Common myeloid progenitor, CD34-positive (primary cell): ENCODE measurements at regions not wholly inside any gene's neighbourhood (a gene's known extent, or its start where the extent isn't known, plus 50 kb on each side); places are given as distances from the start of the nearest gene placed in this dataset.
A peak's percentile ranks its signal among the peaks of the same experiment; 100 is the strongest.
"Not testable (repeated sequence)": the region's sequence is repeated elsewhere in the genome, so short reads cannot be mapped to it uniquely, and the experiment has no call there.

Experiments used
- CTCF ChIA-PET: fragments of 350-600 bp; sonication (Branson Sonifier 250); formaldehyde crosslinking; loops from one replicate; lab custom pipeline; 2021; ENCODE audit warnings: antibody characterized with exemption; lab: Charles Lee
- POLR2A ChIA-PET: fragments of 350-600 bp; sonication (Branson Sonifier 250); formaldehyde crosslinking; loops from one replicate; lab custom pipeline; 2021; ENCODE audit warnings: antibody characterized with exemption; lab: Charles Lee
- DNase-seq, 3 donors: peaks; one replicate each; pipeline versions ENCODE4 v3.0.0 to v3.0.0-alpha.2; 2013
- H3K27ac ChIP-seq, 2 experiments: 1 replicate in 1 of 2; 2 replicates in 1 of 2; pipeline ENCODE4 v1.7.0; 2013; ENCODE audit warnings: inconsistent platforms in 2 of 2, low read length in 2 of 2, mild to moderate bottlenecking in 2 of 2, low read depth in 1 of 2, moderate library complexity in 1 of 2; ENCODE audit not compliant: severe bottlenecking in 2 of 2, insufficient read depth in 1 of 2, poor library complexity in 1 of 2
- H3K27me3 ChIP-seq, 5 experiments: replicated peaks in 2 of 5; 1 replicate in 3 of 5; 2 replicates in 2 of 5; pipeline versions ENCODE4 v1.6.1 to v1.7.0; 2013; ENCODE audit warnings: low read length in 4 of 5, mild to moderate bottlenecking in 2 of 5, moderate library complexity in 2 of 5, inconsistent platforms in 1 of 5; ENCODE audit not compliant: insufficient read depth in 5 of 5, control insufficient read depth in 4 of 5
- H3K36me3 ChIP-seq, 4 experiments: 1 replicate in 2 of 4; 2 replicates in 2 of 4; pipeline versions ENCODE4 v1.6.1 to v1.7.0; 2013; ENCODE audit warnings: low read length in 3 of 4, control low read depth in 1 of 4, mild to moderate bottlenecking in 1 of 4; ENCODE audit not compliant: control insufficient read depth in 4 of 4, insufficient read depth in 4 of 4
- H3K4me1 ChIP-seq, 4 experiments: 1 replicate in 3 of 4; 2 replicates in 1 of 4; pipeline versions ENCODE4 v1.6.1 to v1.7.1; 2013; ENCODE audit warnings: low read length in 3 of 4, mild to moderate bottlenecking in 3 of 4, control low read depth in 1 of 4, inconsistent platforms in 1 of 4, moderate library complexity in 1 of 4; ENCODE audit not compliant: control insufficient read depth in 4 of 4, insufficient read depth in 4 of 4; ENCODE audit errors: control extremely low read depth in 1 of 4
- H3K4me3 ChIP-seq, 7 experiments: 1 replicate in 4 of 7; 2 replicates in 3 of 7; pipeline versions ENCODE4 v1.5.1 to v1.7.0; 2013; ENCODE audit warnings: mild to moderate bottlenecking in 7 of 7, low read length in 6 of 7, moderate library complexity in 6 of 7, inconsistent platforms in 2 of 7, low read depth in 2 of 7, control low read depth in 1 of 7; ENCODE audit not compliant: insufficient read depth in 4 of 7, control insufficient read depth in 1 of 7; ENCODE audit errors: extremely low read depth in 1 of 7
- H3K9me3 ChIP-seq, 5 experiments: 1 replicate in 4 of 5; 2 replicates in 1 of 5; pipeline versions ENCODE4 v1.6.1 to v1.7.1; 2013; ENCODE audit warnings: low read length in 4 of 5, mild to moderate bottlenecking in 2 of 5, inconsistent platforms in 1 of 5, low read depth in 1 of 5, moderate library complexity in 1 of 5; ENCODE audit not compliant: control insufficient read depth in 4 of 5, insufficient read depth in 2 of 5; ENCODE audit errors: control extremely low read depth in 1 of 5
- WGBS: methylation state at CpG from one replicate; pipeline ENCODE4 v1.1.5; 2013; ENCODE audit not compliant: insufficient coverage; 5-methylcytosine and 5-hydroxymethylcytosine counted together

DNA sequence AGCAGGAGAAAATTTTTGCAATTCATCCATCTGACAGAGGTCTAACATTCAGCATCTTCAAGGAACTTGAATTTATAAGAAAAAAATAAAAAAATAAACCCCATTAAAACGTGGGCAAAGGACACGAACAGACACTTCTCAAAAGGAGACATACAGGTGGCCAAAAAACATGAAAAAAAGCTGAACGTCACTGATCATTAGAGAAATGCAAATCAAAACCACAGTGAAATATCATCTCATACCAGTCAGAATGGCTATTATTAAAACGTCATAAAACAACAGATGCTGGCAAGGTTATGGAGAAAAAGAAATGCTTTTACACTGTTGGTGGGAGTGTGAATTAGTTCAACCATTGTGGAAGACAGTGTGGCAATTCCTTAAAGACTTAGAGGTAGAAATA, 209.2 kb downstream of the SPRY1 start:
- POLR2A ChIA-PET, DNase-seq, H3K4me3 ChIP-seq, H3K36me3 ChIP-seq, H3K9me3 ChIP-seq, H3K27me3 ChIP-seq, H3K27ac ChIP-seq, CTCF ChIA-PET: not testable (repeated sequence)
- peaks cover 9 to 39% (median 26%) of the 10 kb centered on the region in 4 experiments for H3K4me1 ChIP-seq
- 86% methylated on average over 3 of the region's 4 CpGs for WGBS

- DNase-seq, result no peak
- H3K27me3 ChIP-seq, result no peaks in the 10 kb centered on the region
- H3K4me1 ChIP-seq, result peaks cover 7 to 34% (median 21%) of the 10 kb centered on the region in 4 experiments
- CTCF ChIA-PET, result interaction anchor here (1.7 to 2.2 kb wide), 2 partner anchors 11 to 15 kb away, joined by 5 to 9 read pairs; no protein-coding TSS in a partner anchor
- POLR2A ChIA-PET, result no interaction called here
- H3K9me3 ChIP-seq, result no peaks in the 10 kb centered on the region
- H3K36me3 ChIP-seq, result no peaks in the 10 kb centered on the region
- no peak overlapping the region for H3K4me3 ChIP-seq
- WGBS, result no CpG with 5 or more reads among the region's 2 CpGs
- H3K27ac ChIP-seq, result no peak overlapping the region
Measured at GRCh38 chr4:123606336-123606735, 209.7 kb downstream of the SPRY1 start.

DNA sequence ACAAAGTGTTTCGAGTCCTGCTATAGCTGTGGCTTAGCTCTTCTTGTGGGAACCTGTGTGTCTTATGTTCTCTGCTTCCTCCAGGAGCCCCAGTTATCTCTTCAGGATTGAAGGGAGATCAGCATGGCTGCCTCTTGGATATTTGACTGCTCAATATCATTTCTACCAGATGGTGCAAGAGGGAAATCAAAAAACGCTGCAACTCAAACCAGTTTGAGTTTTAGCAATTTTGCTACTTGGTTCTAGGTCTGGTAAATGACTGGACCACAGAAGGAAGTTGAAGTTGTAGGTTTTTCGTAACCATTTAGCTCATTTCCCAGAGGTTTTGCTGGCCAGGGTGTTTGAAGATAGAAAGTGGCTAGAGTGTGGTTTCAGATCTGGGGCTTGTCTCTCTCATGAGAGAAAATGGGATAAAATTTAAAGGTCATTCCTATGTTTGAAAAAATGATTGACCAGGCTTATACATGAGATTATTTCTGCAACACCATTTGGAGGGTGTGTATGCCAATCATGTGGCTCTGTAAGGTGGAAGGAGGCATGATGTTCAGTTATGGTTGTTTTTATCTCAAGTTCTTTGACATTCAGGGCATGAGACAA, 210.4 kb downstream of the SPRY1 start:
- ChIA-PET CTCF (interaction anchor here (1.7 to 2.2 kb wide), 3 partner anchors 11 to 43 kb away, joined by 5 to 9 read pairs (median 6); no protein-coding TSS in a partner anchor), POLR2A (no interaction called here)
- Histone ChIP-seq H3K9me3 (no peaks in the 10 kb centered on the region), H3K27ac (no peak overlapping the region), H3K36me3 (no peaks in the 10 kb centered on the region), H3K27me3 (no peaks in the 10 kb centered on the region), H3K4me1 (peaks cover 5 to 31% (median 20%) of the 10 kb centered on the region in 4 experiments), H3K4me3 (no peak overlapping the region)
- DNase-seq, result peak in 2 of 3 donors; percentile 34 to 41
- 0% methylated on average over 2 of the region's 3 CpGs for WGBS

GRCh38 chr4:123609829-123610228, 213.2 kb downstream of the SPRY1 start:
- 100% methylated on average over 1 of the region's 1 CpG for WGBS
- no peak overlapping the region for H3K4me3 ChIP-seq
- H3K4me1 ChIP-seq, result peaks cover 5 to 23% (median 12%) of the 10 kb centered on the region in 4 experiments
- no peaks in the 10 kb centered on the region for H3K36me3 ChIP-seq
- no peaks in the 10 kb centered on the region for H3K27me3 ChIP-seq
- ChIA-PET CTCF (interaction anchor here (0.7 to 3.3 kb wide), 5 partner anchors 9 to 46 kb away, joined by 3 to 14 read pairs (median 5); no protein-coding TSS in a partner anchor), POLR2A (interaction anchor here (1.3 kb wide), 1 partner anchor 10 kb away, joined by 3 read pairs; no protein-coding TSS in a partner anchor)
- no peaks in the 10 kb centered on the region for H3K9me3 ChIP-seq
- no peak for DNase-seq
- no peak overlapping the region for H3K27ac ChIP-seq

- no peak for DNase-seq
- CTCF ChIA-PET, result interaction anchor here (1.3 kb wide), 1 partner anchor 47 kb away, joined by 4 read pairs; no protein-coding TSS in a partner anchor
- WGBS, result 100% methylated on average over 3 of the region's 9 CpGs
Measured at GRCh38 chr4:123613586-123614344, 217.2 kb downstream of the SPRY1 start.

DNA sequence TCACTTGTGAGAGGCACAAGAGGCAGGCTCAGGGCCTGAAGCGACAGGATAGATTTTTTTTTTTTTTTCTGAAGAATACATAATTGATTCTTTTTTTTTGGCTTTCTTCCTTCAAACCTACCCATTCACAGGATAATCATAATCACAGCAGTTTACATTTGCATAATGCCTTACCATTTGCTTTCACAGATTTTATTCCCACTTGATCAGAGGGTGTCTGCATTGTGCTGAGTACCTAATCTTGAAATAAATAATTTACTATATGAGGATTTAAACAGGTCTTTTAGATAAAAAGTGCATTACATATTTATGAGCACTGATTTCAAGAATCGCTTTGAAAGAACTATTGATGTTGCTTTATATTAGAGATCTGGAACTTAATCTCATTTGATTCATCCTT, 219.3 kb downstream of the SPRY1 start:
- POLR2A ChIA-PET, result no interaction called here

More at GRCh38 chr4:123613586-123614344, 217.2 kb downstream of the SPRY1 start:
- H3K4me1 ChIP-seq, result peaks cover 7 to 31% (median 28%) of the 10 kb centered on the region in 4 experiments
- H3K27ac ChIP-seq, result no peak overlapping the region
- POLR2A ChIA-PET, result no interaction called here
- H3K9me3 ChIP-seq, result no peaks in the 10 kb centered on the region
- H3K27me3 ChIP-seq, result no peaks in the 10 kb centered on the region
- no peaks in the 10 kb centered on the region for H3K36me3 ChIP-seq
- H3K4me3 ChIP-seq, result no peak overlapping the region

More for the DNA sequence above, 219.3 kb downstream of the SPRY1 start:
- CTCF ChIA-PET, result no interaction called here
- Histone ChIP-seq H3K27me3 (no peaks in the 10 kb centered on the region), H3K4me1 (peaks cover 7 to 47% (median 38%) of the 10 kb centered on the region in 4 experiments), H3K27ac (no peak overlapping the region), H3K36me3 (no peaks in the 10 kb centered on the region), H3K4me3 (no peak overlapping the region), H3K9me3 (no peaks in the 10 kb centered on the region)
- WGBS, result no CpG with 5 or more reads among the region's 2 CpGs
- DNase-seq, result no peak
